Midbrain (tissue), 1 donor: ENCODE measurements at regions not wholly inside any gene's neighbourhood (a gene's known extent, or its start where the extent isn't known, plus 50 kb on each side); places are given as distances from the start of the nearest gene placed in this dataset.
A peak's percentile ranks its signal among the peaks of the same experiment; 100 is the strongest.
"Not testable (repeated sequence)": the region's sequence is repeated elsewhere in the genome, so short reads cannot be mapped to it uniquely, and the experiment has no call there.

Experiments used
- DNase-seq: peaks from one replicate; lab custom pipeline; 2025; lab: John Stamatoyannopoulos, UW

- DNase-seq: no peak
Measured at GRCh38 chr2:7094231-7094741, 177.1 kb downstream of the RNF144A start.

- no peak for DNase-seq
Measured at GRCh38 chr2:7096726-7097352, 179.6 kb downstream of the RNF144A start.

DNA sequence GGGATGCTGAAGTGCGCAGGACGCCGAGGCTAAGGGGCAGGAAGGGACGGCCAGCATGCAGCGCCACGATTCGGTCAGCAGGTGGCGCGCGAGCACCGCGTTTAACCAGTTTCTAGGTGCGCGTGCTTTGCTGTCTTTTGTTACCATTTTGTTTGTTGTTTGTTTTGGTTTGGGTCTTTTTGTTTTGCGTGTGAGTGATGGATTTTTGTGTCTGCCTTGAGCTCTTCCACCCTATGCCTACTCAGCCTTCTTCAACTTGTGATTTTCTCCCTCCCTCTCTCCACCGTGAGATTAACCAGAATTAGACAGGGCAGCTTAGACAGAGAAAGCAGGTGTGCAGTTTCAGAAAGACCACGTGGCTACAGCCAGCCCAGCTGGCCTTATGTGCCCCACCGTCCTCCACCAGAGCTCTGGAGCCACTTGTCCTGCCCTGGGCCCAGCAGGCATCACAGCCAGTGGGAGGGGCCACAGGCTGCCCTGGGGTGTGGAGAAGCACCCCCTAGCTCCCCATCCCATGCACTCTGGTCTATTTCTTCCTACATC, 180.2 kb downstream of the RNF144A start:
- peak; percentile 79 for DNase-seq

GRCh38 chr2:7098816-7099215, 181.6 kb downstream of the RNF144A start:
- DNase-seq: no peak

- not testable (repeated sequence) for DNase-seq
Measured at GRCh38 chr2:7099687-7100086, 182.5 kb downstream of the RNF144A start.

- DNase-seq: no peak
Measured at GRCh38 chr2:7102826-7103225, 185.6 kb downstream of the RNF144A start.

DNA sequence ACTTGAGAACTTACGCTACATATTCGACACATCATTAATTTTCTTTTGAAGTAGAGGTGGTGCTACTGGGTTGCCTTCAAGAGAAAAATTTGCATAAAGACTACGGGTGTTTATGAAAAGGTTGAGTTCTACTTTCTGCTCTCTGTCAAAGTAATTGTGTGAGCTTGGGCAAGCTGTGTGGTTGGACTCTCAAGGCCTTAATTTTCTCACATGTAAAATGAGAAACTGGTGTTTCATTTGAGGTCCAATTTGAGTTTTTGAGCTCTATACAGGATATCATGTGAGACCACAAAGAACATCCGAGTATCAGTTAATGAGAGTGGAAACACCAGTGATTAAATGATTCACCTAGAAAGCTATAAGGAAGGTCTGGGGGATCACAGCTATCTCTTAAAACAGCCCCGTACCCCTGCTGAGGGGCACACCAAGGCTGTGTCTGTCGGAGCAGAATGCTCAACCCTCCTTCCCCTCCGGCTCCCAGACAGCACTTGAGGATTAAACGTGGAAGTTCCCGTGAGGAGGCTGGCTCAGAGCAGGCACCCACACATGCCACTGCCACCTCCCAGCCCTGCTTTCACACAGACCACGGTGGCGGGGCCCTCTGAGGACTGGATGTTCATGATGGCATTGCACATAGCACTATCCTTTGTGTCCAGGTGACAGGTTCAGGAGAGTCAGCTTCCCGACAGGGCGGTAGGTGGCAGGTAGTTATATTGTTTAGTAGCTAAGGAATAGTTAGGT, 191.8 kb downstream of the RNF144A start:
- no peak for DNase-seq

DNA sequence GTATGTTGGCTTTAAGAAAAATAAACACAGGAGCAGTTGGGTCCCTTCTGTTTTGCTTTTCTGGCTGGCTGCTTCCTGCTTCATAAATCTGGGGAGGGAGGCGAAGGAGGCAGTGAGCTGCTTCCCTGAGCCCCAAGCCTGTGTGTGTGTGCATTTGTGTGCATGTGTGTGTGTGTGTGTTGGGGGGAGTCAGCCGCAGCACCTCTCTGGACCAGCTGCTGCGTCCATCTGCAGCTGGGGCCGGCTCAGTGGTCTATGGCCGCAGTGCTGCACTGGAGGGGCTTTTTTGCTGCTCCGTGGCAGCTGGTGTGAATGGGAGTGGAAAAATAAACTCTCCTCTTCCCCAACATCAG, 192.3 kb downstream of the RNF144A start:
- DNase-seq: no peak

DNA sequence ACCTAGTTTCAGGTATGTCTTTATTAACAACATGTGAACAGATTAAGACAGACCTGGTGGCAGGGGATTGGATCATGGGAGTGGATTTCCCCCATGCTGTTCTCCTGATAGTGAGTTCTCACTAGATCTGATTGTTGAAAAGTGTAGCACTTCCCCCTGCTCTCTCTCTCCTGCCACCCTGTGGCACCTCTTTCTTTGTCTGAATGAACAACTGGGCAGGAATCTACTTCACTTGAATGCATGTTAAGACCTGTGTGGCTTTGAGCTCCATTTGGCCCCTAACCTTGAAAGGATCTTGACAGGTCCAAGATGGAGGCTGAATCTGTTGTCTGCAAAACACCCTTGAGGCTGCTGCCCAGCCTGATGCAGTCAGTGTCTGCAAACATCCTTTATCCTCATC, 194.4 kb downstream of the RNF144A start:
- DNase-seq: no peak

GRCh38 chr2:7115364-7115763, 198.2 kb downstream of the RNF144A start:
- no peak for DNase-seq

GRCh38 chr2:7115906-7116305, 198.7 kb downstream of the RNF144A start:
- DNase-seq: no peak

- DNase-seq: no peak
Measured at GRCh38 chr2:7116511-7116910, 199.3 kb downstream of the RNF144A start.

DNA sequence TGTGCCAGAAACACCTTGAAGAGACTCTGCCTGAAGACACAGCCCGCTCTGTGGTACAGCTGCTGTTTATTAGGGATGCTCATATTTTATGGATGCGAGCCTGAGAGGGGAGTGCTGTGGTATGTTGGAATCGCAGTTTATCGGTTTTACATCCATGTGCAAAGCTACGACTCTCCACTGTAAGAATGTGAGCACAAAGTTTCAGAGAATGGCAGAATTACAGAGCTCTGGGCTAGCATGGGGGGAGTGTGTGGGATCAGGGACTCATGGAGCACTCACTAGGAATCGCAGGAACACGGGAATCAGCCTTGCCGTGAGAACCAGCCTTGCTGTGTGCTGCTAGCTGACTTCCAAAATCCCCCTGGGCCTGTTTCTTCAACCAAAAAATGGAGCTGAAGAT, 199.9 kb downstream of the RNF144A start:
- no peak for DNase-seq

DNA sequence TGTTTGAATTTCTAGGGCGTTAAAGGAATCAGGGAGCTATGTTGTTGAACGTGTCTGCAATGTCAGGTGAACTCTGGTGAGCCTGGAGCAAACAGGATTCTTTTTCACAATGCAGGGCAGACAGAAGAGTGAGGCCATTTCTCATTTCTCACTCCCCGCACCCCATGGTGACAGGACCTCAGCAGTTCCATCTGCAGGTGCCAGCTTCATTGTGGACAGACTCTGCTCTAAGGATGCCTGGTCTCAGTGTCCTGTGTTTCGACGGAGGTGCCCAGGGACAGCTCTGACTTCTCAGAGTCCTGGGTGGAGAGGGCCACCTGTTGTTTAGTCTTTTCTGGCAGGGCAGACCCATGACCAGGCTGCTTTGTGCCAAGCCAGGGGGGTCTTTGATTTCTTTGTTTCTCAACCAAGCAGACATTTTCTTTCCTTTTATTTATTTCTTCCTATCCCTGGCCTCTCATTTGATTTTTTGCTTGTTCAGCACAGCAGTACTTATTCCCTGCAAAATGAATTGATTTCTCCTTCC, 201.5 kb downstream of the RNF144A start:
- DNase-seq: no peak

- peak; percentile 19 for DNase-seq
Measured at GRCh38 chr2:7119132-7119835, 202.1 kb downstream of the RNF144A start.

DNA sequence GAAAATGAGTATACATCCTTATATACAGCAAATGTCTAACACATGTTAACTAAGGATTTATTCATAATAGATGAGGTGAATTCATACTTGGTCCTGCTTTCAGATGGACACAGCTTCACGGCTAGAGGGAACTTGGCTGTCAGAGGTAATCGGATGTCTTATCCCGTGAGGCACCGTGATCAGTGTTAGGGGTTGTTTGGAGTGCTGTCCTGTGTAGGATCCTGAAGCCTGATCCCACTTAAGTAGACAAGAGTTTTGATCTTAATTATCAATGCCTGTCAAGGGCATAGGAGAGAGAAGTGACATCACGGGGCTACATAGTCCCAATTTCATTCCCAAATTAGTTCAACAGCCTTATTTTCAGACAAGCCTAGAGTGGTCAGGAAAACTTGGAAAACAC, 204.6 kb downstream of the RNF144A start:
- DNase-seq: no peak

- no peak for DNase-seq
Measured at GRCh38 chr2:7127156-7127555, 209.9 kb downstream of the RNF144A start.

DNA sequence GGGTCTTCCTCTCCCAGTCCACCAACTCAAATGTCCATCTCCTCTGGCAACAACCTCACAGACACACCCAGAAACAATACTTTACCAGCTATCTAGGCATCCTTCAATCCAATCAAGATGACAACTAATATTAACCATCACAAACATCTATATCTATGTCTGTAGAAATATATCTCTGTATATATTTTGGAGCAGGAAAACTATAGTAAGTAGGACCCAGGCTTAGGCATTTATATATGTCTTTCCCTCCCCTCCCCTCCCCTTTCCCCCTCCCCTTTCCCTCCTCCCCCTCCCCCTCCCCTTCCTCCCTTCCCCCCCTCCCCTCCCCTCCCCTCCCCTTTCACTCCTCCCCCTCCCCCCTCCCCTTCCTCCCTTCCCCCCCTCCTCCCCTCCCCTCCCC, 210.5 kb downstream of the RNF144A start:
- DNase-seq: no peak

DNA sequence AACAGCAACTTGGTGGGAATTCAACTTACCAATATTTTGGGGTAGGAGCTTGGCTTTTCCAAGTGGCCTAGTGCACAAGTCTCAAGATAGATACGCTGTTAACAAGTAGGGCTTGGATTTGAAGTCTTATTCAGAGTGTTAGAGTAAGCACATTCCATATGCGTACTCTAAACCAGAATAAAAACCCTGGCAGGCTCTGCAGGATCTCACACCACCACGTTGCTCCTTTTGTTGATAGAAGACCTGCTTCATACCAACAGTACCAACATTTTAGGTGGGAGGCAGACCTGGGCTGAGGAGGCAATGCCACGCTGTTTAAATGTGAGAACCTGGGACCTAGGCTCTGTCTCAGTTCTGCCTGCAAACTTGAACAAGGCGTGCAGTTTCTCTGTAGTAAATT, 214.0 kb downstream of the RNF144A start:
- DNase-seq: no peak

GRCh38 chr2:7132753-7133152, 215.5 kb downstream of the RNF144A start:
- DNase-seq: no peak

- no peak for DNase-seq
Measured at GRCh38 chr2:7133521-7133920, 216.3 kb downstream of the RNF144A start.

GRCh38 chr2:7140306-7140705, 223.1 kb downstream of the RNF144A start:
- DNase-seq: no peak

DNA sequence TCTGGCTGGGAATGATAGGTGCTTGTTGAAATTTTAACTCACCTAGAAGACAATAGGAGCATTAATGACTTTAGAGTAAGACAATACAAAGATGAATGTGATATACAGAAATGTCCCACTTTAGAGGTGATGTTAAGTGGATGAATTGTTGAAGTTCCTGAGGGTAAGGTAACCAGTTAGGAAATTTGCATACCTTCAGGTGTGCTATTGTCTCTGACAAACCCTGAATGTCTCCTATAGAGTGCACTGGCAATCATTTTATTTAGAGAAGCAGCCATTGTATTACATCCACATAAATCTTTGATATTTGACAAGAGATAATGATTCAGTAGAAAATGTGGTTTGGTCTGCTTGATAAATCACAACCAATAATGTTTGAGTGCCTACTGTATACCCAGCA, 228.5 kb downstream of the RNF144A start:
- DNase-seq: no peak
